ENCODE measurements at regions not wholly inside any gene's neighbourhood (a gene's known extent, or its start where the extent isn't known, plus 50 kb on each side); places are given as distances from the start of the nearest gene placed in this dataset.

- DNase-seq = no peak
- POLR2A ChIA-PET = no interaction called here
- ATAC-seq = no peak
- Mint-ChIP-seq H3K36me3 (no peaks in the 10 kb centered on the region), H3K4me1 (no peaks in the 10 kb centered on the region), H3K27ac (no peak overlapping the region), H3K9me3 (peaks cover 2 to 24% (median 8%) of the 10 kb centered on the region in 9 donors), H3K27me3 (no peaks in the 10 kb centered on the region), H3K4me3 (no peak overlapping the region)
These were observed 854.2 kb downstream of the SI start for GRCh38 chr3:164224126-164224525.

- Mint-ChIP-seq H3K4me3 (no peak overlapping the region), H3K27ac (no peak overlapping the region)
- DNase-seq = no peak
These were observed 856.1 kb downstream of the SI start for GRCh38 chr3:164222197-164222596.

GRCh38 chr3:164221297-164221696 is 857.0 kb downstream of the SI start:
- Mint-ChIP-seq H3K27me3 (no peaks in the 10 kb centered on the region), H3K36me3 (no peaks in the 10 kb centered on the region), H3K4me1 (no peaks in the 10 kb centered on the region), H3K27ac (no peak overlapping the region), H3K9me3 (peaks cover 0 to 37% (median 10%) of the 10 kb centered on the region in 9 donors), H3K4me3 (no peak overlapping the region)
- ATAC-seq (no peak), DNase-seq (no peak)
- POLR2A ChIA-PET = no interaction called here

More at GRCh38 chr3:164222197-164222596, 856.1 kb downstream of the SI start:
- no peak for ATAC-seq
- Mint-ChIP-seq H3K27me3 (no peaks in the 10 kb centered on the region), H3K4me1 (no peaks in the 10 kb centered on the region), H3K9me3 (peaks cover 2 to 33% (median 10%) of the 10 kb centered on the region in 9 donors), H3K36me3 (no peaks in the 10 kb centered on the region)
- POLR2A ChIA-PET = no interaction called here

GRCh38 chr3:164209363-164209762 is 868.9 kb downstream of the SI start:
- no peak for DNase-seq

GRCh38 chr3:164208821-164209220 is 869.5 kb downstream of the SI start:
- no peak for DNase-seq
- Mint-ChIP-seq H3K27ac (no peak overlapping the region), H3K36me3 (no peaks in the 10 kb centered on the region), H3K4me1 (no peaks in the 10 kb centered on the region), H3K27me3 (no peaks in the 10 kb centered on the region), H3K4me3 (no peak overlapping the region), H3K9me3 (peaks cover 0 to 15% (median 4%) of the 10 kb centered on the region in 9 donors)
- no peak for ATAC-seq
- POLR2A ChIA-PET = no interaction called here

More at GRCh38 chr3:164209363-164209762, 868.9 kb downstream of the SI start:
- H3K4me1 Mint-ChIP-seq = no peaks in the 10 kb centered on the region
- H3K36me3 Mint-ChIP-seq = no peaks in the 10 kb centered on the region
- H3K4me3 Mint-ChIP-seq = no peak overlapping the region
- no peaks in the 10 kb centered on the region for H3K27me3 Mint-ChIP-seq
- H3K27ac Mint-ChIP-seq = no peak overlapping the region
- no peak for ATAC-seq
- POLR2A ChIA-PET = no interaction called here
- peaks cover 0 to 15% (median 4%) of the 10 kb centered on the region in 9 donors for H3K9me3 Mint-ChIP-seq

- Mint-ChIP-seq H3K4me1 (no peaks in the 10 kb centered on the region), H3K27me3 (no peaks in the 10 kb centered on the region), H3K36me3 (no peaks in the 10 kb centered on the region), H3K4me3 (no peak overlapping the region), H3K9me3 (peaks cover 0 to 15% (median 4%) of the 10 kb centered on the region in 9 donors), H3K27ac (no peak overlapping the region)
- DNase-seq = no peak
- POLR2A ChIA-PET = no interaction called here
- no peak for ATAC-seq
These were observed 870.2 kb downstream of the SI start for GRCh38 chr3:164208048-164208447.

GRCh38 chr3:164200053-164200823 is 878.1 kb downstream of the SI start:
- no peak for ATAC-seq
- no peak overlapping the region for H3K4me3 Mint-ChIP-seq
- POLR2A ChIA-PET = no interaction called here
- H3K9me3 Mint-ChIP-seq = peaks cover 0 to 40% (median 4%) of the 10 kb centered on the region in 9 donors
- no peak for DNase-seq
- no peaks in the 10 kb centered on the region for H3K4me1 Mint-ChIP-seq
- no peak overlapping the region for H3K27ac Mint-ChIP-seq
- H3K27me3 Mint-ChIP-seq = no peaks in the 10 kb centered on the region
- no peaks in the 10 kb centered on the region for H3K36me3 Mint-ChIP-seq

- DNase-seq (no peak), ATAC-seq (no peak)
- no peaks in the 10 kb centered on the region for H3K36me3 Mint-ChIP-seq
- POLR2A ChIA-PET = no interaction called here
- H3K27me3 Mint-ChIP-seq = no peaks in the 10 kb centered on the region
- H3K27ac Mint-ChIP-seq = no peak overlapping the region
- H3K4me1 Mint-ChIP-seq = no peaks in the 10 kb centered on the region
- peaks cover 0 to 34% (median 5%) of the 10 kb centered on the region in 9 donors for H3K9me3 Mint-ChIP-seq
- H3K4me3 Mint-ChIP-seq = no peak overlapping the region
These were observed 881.8 kb downstream of the SI start for GRCh38 chr3:164196477-164196876.

- H3K9me3 Mint-ChIP-seq = peaks cover 0 to 30% (median 4%) of the 10 kb centered on the region in 9 donors
- no peak for DNase-seq
- POLR2A ChIA-PET = no interaction called here
- H3K27ac Mint-ChIP-seq = no peak overlapping the region
- H3K4me1 Mint-ChIP-seq = no peaks in the 10 kb centered on the region
- H3K27me3 Mint-ChIP-seq = no peaks in the 10 kb centered on the region
- H3K36me3 Mint-ChIP-seq = no peaks in the 10 kb centered on the region
- no peak overlapping the region for H3K4me3 Mint-ChIP-seq
- no peak for ATAC-seq
These were observed 883.5 kb downstream of the SI start for GRCh38 chr3:164194842-164195241.

- Mint-ChIP-seq H3K27ac (no peak overlapping the region), H3K27me3 (no peaks in the 10 kb centered on the region), H3K4me3 (no peak overlapping the region), H3K36me3 (no peaks in the 10 kb centered on the region), H3K4me1 (no peaks in the 10 kb centered on the region), H3K9me3 (peaks cover 0 to 30% (median 4%) of the 10 kb centered on the region in 9 donors)
- DNase-seq = no peak
- ATAC-seq = no peak
- POLR2A ChIA-PET = no interaction called here
These were observed 885.3 kb downstream of the SI start for GRCh38 chr3:164192974-164193373.

- H3K4me1 Mint-ChIP-seq = no peaks in the 10 kb centered on the region
- no peak overlapping the region for H3K27ac Mint-ChIP-seq
- H3K36me3 Mint-ChIP-seq = peaks cover 0 to 5% (median 0%) of the 10 kb centered on the region in 3 donors
- no peak for DNase-seq
- no peaks in the 10 kb centered on the region for H3K27me3 Mint-ChIP-seq
- no peak overlapping the region for H3K4me3 Mint-ChIP-seq
- POLR2A ChIA-PET = no interaction called here
- ATAC-seq = no peak
- peaks cover 0 to 13% (median 7%) of the 10 kb centered on the region in 9 donors for H3K9me3 Mint-ChIP-seq
These were observed 887.7 kb downstream of the SI start for GRCh38 chr3:164190566-164190965.

- H3K36me3 Mint-ChIP-seq = peaks cover 0 to 5% (median 0%) of the 10 kb centered on the region in 3 donors
- H3K4me3 Mint-ChIP-seq = no peak overlapping the region
- POLR2A ChIA-PET = no interaction called here
- H3K9me3 Mint-ChIP-seq = peaks cover 2 to 37% (median 13%) of the 10 kb centered on the region in 9 donors
- no peak overlapping the region for H3K27ac Mint-ChIP-seq
- H3K27me3 Mint-ChIP-seq = no peaks in the 10 kb centered on the region
- DNase-seq = no peak
- no peak for ATAC-seq
- no peaks in the 10 kb centered on the region for H3K4me1 Mint-ChIP-seq
These were observed 892.2 kb downstream of the SI start for GRCh38 chr3:164186095-164186494.

- POLR2A ChIA-PET = no interaction called here
- DNase-seq (no peak), ATAC-seq (no peak)
- Mint-ChIP-seq H3K27me3 (no peaks in the 10 kb centered on the region), H3K4me1 (no peaks in the 10 kb centered on the region), H3K36me3 (no peaks in the 10 kb centered on the region), H3K4me3 (no peak overlapping the region), H3K9me3 (peaks cover 1 to 32% (median 13%) of the 10 kb centered on the region in 9 donors), H3K27ac (no peak overlapping the region)
These were observed 899.1 kb downstream of the SI start for GRCh38 chr3:164179110-164179774.

Measured in naive thymus-derived CD8-positive, alpha-beta T cell (primary cell).